ENCODE measurements at regions not wholly inside any gene's neighbourhood (a gene's known extent, or its start where the extent isn't known, plus 50 kb on each side); places are given as distances from the start of the nearest gene placed in this dataset.

DNA sequence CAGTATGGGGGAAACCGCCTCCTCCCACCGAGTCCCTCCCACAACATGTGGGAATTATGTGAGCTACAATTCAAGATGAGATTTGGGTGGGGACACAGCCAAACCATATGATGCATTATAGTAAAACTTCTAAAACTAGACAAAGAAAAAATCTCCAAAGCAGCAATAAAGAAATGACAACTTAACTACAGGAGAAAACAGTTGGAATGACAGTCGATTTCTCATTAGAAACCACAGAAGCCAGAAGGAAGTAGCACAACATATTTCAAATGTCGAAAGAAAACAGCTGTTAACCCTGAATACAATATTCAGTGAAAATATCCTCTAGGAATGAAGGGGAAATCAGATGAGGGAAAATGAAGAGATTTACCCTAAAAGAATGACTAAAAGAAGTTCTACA, 53.5 kb upstream of the TCF4 start:
- TF ChIP-seq, protein P1, sequence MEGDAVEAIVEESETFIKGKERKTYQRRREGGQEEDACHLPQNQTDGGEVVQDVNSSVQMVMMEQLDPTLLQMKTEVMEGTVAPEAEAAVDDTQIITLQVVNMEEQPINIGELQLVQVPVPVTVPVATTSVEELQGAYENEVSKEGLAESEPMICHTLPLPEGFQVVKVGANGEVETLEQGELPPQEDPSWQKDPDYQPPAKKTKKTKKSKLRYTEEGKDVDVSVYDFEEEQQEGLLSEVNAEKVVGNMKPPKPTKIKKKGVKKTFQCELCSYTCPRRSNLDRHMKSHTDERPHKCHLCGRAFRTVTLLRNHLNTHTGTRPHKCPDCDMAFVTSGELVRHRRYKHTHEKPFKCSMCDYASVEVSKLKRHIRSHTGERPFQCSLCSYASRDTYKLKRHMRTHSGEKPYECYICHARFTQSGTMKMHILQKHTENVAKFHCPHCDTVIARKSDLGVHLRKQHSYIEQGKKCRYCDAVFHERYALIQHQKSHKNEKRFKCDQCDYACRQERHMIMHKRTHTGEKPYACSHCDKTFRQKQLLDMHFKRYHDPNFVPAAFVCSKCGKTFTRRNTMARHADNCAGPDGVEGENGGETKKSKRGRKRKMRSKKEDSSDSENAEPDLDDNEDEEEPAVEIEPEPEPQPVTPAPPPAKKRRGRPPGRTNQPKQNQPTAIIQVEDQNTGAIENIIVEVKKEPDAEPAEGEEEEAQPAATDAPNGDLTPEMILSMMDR (IDR thresholded peaks at IDR 0.05; ENCODE audit: low read length), result no peak
- TF ChIP-seq EZH2 (optimal IDR thresholded peaks at IDR 0.05; ENCODE audit: low read depth, low read length) (no peak), EZH2phosphoT487 (IDR thresholded peaks at IDR 0.05; ENCODE audit: low read length) (no peak)

Measured in MM.1S (cell line).